ENCODE measurements at regions not wholly inside any gene's neighbourhood (a gene's known extent, or its start where the extent isn't known, plus 50 kb on each side); places are given as distances from the start of the nearest gene placed in this dataset.
"Not testable (repeated sequence)": the region's sequence is repeated elsewhere in the genome, so short reads cannot be mapped to it uniquely, and the experiment has no call there.

DNA sequence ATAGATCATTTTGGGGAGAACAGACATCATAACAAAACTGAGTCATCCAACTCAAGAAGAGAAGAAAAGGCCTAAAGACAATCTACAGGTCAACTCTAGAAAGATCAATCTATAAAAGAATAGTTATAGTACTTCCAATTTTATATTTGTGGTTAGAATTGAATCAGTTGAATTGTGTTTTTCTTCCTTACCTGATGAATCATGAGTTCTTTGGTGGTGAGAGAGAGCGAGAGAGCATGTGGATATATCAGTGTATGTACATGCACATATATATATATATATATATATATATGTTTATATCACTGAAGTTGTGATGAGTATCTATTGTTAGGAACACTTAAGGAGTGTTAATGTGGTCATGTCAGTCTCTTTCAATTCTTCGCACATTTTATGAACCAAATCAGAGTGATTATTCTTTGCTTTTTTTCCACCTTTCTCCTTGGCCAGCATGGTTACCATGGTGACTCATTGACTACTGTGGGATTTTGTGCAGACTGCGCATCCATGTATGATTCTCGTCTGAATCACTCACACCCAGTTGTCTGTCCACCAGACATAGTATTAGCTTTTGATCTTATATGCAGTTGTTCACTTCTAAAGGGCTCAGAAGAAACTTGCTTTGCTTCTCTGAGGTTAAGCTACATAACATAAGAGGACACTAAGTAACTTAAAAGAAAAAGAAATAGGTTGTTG is 90.4 kb upstream of the RAB40AL start:
- Histone ChIP-seq H3K4me1 (replicated peaks) (no peaks in the 10 kb centered on the region), H3K4me3 (no peak overlapping the region), H3K27me3 (replicated peaks; ENCODE audit: insufficient read depth) (no peaks in the 10 kb centered on the region), H3K27ac (no peak overlapping the region), H3K36me3 (no peaks in the 10 kb centered on the region), H3K9me3 (no peaks in the 10 kb centered on the region)
- no peak for DNase-seq (ENCODE audit: low spot score)
- TF ChIP-seq POLR2AphosphoS5 (IDR thresholded peaks at IDR 0.05) (no peak), CTCF (IDR thresholded peaks at IDR 0.05) (no peak), POLR2A (IDR thresholded peaks at IDR 0.05) (no peak)
- WGBS, result 96% methylated on average over 4 of the region's 4 CpGs
- intact Hi-C loops (cut with DNase I), result no loop called here

DNA sequence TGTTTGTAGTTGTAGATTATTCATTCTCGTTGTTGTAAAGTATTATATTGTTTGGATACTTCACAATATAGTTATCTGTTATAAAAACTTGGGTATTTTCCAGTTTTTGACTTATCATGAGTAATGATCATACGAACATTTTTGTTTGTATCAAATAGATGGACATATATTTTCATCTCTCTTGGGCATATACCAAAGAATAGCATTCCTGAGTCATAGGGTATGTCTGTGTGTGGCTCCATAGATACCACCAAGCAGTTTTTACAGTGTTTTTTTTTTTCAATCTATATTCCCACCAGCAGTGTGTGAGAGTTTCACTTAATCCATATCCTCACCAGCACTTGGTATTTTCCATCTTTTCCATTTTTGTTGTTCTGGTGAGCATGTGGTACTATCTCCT is 89.7 kb upstream of the RAB40AL start:
- no peak overlapping the region for H3K27ac ChIP-seq
- DNase-seq (ENCODE audit: low spot score), result no peak
- no peaks in the 10 kb centered on the region for H3K27me3 ChIP-seq (replicated peaks; ENCODE audit: insufficient read depth)
- 70% methylated on average over 2 of the region's 2 CpGs for WGBS
- no peaks in the 10 kb centered on the region for H3K9me3 ChIP-seq
- TF ChIP-seq CTCF (IDR thresholded peaks at IDR 0.05), result no peak
- no peak for TF ChIP-seq POLR2A (IDR thresholded peaks at IDR 0.05)
- no peak for TF ChIP-seq POLR2AphosphoS5 (IDR thresholded peaks at IDR 0.05)
- H3K36me3 ChIP-seq, result no peaks in the 10 kb centered on the region
- intact Hi-C loops (cut with DNase I), result no loop called here
- no peak overlapping the region for H3K4me3 ChIP-seq
- H3K4me1 ChIP-seq (replicated peaks), result no peaks in the 10 kb centered on the region

GRCh38 chrX:102849396-102849795 is 87.7 kb upstream of the RAB40AL start:
- H3K27ac ChIP-seq, result no peak overlapping the region
- TF ChIP-seq POLR2A (IDR thresholded peaks at IDR 0.05), result no peak
- no peak for TF ChIP-seq POLR2AphosphoS5 (IDR thresholded peaks at IDR 0.05)
- no peak for TF ChIP-seq CTCF (IDR thresholded peaks at IDR 0.05)
- no peak overlapping the region for H3K4me3 ChIP-seq
- no peaks in the 10 kb centered on the region for H3K27me3 ChIP-seq (replicated peaks; ENCODE audit: insufficient read depth)
- 73% methylated on average over 1 of the region's 1 CpG for WGBS
- H3K4me1 ChIP-seq (replicated peaks), result no peaks in the 10 kb centered on the region
- H3K9me3 ChIP-seq, result no peaks in the 10 kb centered on the region
- no peaks in the 10 kb centered on the region for H3K36me3 ChIP-seq
- DNase-seq (ENCODE audit: low spot score), result no peak
- intact Hi-C loops (cut with DNase I), result no loop called here

GRCh38 chrX:102858826-102859549 is 78.1 kb upstream of the RAB40AL start:
- H3K9me3 ChIP-seq; intact Hi-C loops (cut with DNase I); DNase-seq (ENCODE audit: low spot score); H3K36me3 ChIP-seq; H3K27ac ChIP-seq; H3K4me3 ChIP-seq; H3K27me3 ChIP-seq (replicated peaks; ENCODE audit: insufficient read depth); H3K4me1 ChIP-seq (replicated peaks): not testable (repeated sequence)
- whole genome bisulfite sequencing, result 91% methylated on average over 8 of the region's 8 CpGs

- Histone ChIP-seq H3K27ac (no peak overlapping the region), H3K4me1 (replicated peaks) (no peaks in the 10 kb centered on the region), H3K9me3 (no peaks in the 10 kb centered on the region), H3K27me3 (replicated peaks; ENCODE audit: insufficient read depth) (no peaks in the 10 kb centered on the region), H3K4me3 (no peak overlapping the region), H3K36me3 (no peaks in the 10 kb centered on the region)
- intact Hi-C loops (cut with DNase I), result no loop called here
- 100% methylated on average over 1 of the region's 1 CpG for WGBS
- no peak for DNase-seq (ENCODE audit: low spot score)
- TF ChIP-seq CTCF (IDR thresholded peaks at IDR 0.05) (no peak), POLR2A (IDR thresholded peaks at IDR 0.05) (no peak), POLR2AphosphoS5 (IDR thresholded peaks at IDR 0.05) (no peak)
Observed at GRCh38 chrX:102859550-102859871, 77.6 kb upstream of the RAB40AL start.
